ENCODE measurements at regions not wholly inside any gene's neighbourhood (a gene's known extent, or its start where the extent isn't known, plus 50 kb on each side); places are given as distances from the start of the nearest gene placed in this dataset.
"Not testable (repeated sequence)": the region's sequence is repeated elsewhere in the genome, so short reads cannot be mapped to it uniquely, and the experiment has no call there.

DNA sequence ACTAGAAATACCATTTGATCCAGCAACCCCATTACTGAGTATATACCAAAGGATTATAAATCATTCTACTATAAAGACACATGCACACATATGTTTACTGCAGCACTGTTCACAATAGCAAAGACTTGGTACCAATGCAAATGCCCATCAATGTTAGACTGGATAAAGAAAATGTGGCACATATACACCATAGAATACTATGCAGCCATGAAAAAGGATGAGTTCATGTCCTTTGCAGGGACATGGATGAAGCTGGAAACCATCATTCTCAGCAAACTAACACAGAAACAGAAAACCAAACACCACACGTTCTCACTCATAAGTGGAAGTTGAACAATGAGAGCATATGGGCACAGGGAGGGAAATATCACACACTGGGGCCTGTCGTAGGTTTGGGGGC is 106.0 kb downstream of the SPATA18 start:
- DNase-seq (ENCODE audit: low read depth), result not testable (repeated sequence)

DNA sequence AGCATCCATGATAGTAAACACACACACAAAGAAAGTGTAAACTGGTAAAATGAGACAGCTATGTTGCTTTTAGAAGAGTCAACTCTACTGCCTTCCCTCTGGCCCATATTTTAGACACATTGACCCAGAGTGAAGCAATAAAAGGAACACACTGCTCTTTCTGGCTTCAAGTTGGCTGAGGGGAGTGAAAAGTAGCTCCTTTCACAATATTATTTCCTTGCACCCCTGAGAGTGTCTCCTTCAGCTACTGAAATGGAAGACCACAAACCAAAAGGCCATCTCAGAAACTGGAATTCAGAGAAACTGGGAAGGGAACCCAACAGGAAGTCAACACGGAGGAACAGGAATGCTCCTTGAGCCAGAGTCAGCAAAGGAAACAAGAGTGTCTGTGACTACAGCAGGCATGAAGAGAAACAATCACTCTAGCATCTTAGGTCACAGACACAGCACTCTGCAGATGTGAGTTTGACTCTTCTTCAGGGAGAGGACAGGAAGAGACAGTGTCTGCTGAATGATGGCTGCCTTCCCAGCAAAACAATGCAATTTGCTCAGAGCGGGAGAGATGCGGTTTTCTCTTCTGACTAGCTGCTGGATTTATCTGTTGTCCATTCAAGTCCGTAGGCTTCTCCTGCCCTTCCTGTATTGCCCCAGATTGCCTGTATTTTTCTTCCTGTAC is 106.7 kb downstream of the SPATA18 start:
- no peak for DNase-seq (ENCODE audit: low read depth)

DNA sequence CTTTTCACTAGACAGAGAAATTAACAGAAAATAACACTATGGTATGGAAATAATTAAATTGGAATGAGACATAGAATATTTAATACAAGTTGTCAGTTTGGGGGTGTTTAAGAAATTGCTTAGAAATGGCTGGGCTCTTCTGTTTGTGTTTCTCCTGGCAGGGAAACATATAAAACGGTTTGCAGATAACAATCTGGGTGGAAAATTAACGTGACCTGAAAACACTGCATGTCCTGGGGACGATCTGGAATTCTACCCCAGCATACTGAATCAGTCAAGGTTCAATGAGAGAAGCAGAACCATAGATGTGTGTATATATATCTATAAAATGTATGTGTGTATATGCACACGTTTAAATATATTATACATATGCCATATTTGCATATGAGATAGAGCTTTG is 109.8 kb downstream of the SPATA18 start:
- DNase-seq (ENCODE audit: low read depth), result no peak

DNA sequence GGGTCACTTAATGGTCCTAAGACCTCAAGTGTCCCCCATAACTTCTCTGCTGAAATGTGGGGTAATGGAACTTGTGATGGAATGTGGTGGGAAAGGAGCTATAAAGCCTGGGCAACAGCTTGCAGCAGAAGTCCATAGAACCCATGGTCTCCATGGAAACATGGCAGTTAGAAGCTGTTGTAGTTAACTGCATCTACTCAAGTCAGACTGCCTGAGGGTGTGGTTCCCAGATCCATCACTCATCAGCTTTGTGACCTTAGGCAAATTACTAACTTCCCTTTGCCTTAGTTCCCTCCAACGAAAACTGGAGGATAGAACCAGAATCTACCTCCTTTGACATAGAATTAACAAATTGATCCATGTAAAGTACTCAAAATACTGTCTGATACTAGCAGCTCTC is 113.0 kb downstream of the SPATA18 start:
- no peak for DNase-seq (ENCODE audit: low read depth)

DNA sequence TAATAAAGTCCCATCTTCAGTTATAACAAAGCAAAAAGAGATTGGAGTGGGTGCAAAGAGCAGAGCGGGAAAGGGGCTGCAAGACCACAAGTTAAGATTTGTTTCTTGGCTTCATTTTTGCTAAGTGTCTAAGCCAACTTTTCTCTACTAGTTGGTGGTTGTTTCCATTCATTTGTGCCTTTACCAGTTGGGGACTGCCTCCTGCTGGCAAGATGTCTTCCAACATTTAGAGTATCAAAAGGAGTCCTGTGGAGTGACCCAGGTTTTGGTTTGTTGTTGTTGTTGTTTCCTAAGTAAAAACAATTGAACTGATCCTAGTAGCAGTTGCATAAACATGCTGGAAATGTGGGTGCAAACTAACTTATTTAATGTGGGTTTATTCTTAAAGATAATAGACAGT is 121.1 kb downstream of the SPATA18 start:
- DNase-seq (ENCODE audit: low read depth), result no peak

DNA sequence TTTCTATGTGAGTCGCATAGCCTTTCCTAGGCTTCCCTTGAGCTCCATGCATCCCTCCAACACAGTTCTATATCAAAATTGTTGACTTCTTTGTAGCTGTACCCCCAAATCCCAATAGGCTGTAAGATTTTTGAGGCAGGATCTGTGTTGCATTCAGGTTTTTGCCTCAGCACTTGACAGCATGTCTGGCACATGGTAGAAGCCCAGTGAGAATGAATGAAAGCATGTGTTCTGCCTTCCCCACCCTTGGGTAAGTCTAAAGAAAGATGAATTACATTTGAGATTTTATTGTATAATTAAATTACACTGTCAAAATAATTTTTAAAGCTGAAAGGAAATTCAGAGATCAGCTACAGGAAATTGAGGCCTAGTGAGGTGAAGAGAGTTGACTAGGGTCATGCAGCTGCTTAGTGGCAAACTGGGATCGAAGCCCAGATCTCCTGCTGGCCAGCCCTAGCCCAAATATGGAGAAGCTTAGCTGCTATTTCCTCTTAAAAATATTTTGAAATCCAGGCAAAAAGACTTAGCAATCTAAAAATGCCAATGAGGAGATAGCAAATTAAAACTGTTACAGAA is 122.5 kb downstream of the SPATA18 start:
- peak; percentile 21 for DNase-seq (ENCODE audit: low read depth)

DNA sequence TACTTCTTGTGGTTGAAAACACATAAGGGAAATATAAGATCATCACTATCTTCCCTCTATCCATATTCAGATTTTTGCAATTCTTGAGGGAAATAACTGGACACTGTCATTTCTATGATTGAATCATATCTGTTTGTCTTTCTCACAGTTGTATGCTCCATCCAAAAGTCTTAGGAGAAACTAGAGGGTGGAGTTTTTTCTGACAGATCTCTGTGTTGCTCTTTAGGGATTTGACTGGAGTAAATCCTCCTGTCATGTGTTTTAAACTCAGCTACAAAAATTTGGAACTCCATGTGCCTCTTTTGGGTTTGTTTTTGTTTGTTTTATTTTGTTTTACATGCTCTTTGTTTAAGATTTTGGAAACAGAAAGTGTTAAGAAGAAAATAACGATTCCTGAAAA is 136.5 kb downstream of the SPATA18 start:
- DNase-seq (ENCODE audit: low read depth), result no peak

DNA sequence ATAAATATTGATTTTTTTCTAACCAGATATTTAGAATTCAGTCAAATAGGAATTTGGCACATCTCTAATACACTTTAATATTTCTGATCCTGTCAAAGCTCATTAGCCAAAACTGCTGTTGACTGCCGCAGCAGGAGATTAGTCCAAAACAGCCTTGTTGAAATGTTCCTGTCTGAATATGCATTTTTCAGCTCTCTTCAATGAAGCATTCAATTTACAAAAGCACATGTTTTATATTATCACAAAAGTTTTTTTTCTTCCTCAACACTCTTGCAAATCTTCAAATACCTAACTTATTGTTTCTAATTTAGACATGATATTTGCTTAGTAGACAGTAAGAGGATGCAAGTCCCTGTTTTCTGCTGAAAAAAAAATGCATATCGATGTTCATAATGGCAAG is 140.9 kb downstream of the SPATA18 start:
- no peak for DNase-seq (ENCODE audit: low read depth)

DNA sequence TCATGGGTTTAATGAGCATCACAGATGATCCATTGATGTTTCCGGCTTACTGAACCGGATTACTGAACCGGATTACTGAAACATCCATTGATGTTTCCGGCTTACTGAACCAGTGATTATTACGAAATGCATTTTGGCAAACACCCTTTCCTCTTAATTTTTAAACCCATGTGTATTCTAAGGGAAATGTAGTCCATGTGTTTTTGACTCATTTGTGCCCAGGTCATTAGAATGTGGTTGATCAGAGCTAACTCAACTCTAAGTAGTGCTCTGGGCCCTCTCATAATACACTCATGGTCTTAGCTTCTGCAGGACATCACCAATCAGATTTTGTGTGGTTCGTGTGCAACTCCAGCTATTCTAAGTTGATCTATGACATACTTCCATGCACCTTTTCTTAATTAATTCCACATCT is 141.6 kb downstream of the SPATA18 start:
- DNase-seq (ENCODE audit: low read depth), result no peak

DNA sequence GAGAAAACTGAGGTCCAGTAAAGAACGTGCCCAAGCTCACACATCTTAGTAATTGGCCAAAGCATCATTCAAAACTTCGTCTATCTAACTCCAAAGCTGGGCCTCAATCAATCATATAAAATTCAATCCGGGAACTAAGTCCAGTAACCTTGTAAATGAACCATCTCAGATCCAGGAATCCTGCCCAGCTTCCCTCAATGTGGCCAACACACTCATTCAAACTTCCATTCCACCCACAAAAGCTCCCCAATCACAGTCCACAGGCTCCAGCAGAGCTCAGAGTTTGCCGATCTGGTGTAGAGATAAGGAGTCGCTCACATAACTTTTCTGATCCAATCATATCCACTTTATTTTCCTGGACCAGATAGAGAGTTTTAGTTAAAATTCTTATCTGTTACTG is 144.8 kb downstream of the SPATA18 start:
- DNase-seq (ENCODE audit: low read depth), result no peak

DNA sequence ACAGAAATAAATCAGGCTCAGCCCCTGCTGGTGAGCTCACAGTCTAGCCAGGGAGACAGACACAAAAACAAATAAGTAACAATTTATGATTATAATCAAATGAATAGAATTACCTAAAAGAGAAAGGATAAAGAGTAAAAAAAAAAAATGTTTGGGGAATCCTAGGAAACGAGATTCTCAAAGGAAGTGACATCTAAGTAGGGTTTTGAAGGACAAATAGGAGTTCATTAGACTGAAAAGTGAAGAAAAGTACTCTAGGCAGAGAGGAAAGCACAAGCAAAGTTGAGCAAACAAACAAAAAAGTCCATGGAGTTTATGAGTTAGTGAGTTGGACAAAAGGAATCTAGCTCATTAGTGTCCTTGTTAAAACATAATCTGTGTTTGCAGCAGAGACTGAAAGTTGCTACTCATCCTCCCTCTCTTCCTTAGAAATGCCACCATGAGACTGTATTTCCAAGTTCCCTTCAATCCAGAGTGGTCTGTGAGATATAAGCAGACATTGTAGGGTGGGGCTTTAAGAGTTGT is 145.6 kb downstream of the SPATA18 start:
- no peak for DNase-seq (ENCODE audit: low read depth)

DNA sequence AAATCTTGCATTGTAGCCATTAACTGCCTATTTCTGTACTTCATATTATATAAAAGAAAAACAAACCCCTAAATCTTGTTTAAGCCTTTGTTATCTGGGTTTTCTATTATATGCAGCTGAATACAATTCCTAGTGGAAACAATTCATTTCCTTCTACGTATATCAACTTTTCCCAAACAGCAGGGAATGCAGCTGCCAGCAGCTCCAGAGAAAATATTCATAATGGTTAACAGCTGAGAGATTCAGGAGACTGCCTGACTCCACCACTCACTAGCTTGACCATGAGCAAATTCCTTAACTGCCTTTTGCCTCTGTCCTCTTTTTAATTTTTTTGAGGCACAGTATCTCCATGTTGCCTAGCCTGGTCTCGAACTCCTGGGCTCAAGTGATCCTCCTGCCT is 146.2 kb downstream of the SPATA18 start:
- no peak for DNase-seq (ENCODE audit: low read depth)

DNA sequence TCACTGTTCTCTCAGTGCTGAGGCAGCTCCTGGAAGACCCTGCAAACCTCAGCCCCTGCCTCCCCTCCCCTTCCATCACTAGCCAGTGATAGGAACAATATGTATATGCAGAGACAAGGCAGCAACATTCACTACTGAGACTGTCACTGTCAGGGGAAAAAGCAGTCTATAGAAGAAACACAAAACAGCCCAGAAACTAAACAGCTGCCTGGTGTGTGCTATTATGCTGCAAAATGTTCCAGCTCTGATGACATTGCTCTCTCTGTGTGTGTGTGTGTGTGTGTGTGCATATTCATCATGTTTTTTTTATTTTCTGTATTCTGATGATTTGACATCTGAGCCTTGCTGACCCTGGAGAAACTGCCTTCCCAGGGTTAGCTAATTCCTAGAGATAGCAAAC is 147.2 kb downstream of the SPATA18 start:
- peak; percentile 2 for DNase-seq (ENCODE audit: low read depth)

DNA sequence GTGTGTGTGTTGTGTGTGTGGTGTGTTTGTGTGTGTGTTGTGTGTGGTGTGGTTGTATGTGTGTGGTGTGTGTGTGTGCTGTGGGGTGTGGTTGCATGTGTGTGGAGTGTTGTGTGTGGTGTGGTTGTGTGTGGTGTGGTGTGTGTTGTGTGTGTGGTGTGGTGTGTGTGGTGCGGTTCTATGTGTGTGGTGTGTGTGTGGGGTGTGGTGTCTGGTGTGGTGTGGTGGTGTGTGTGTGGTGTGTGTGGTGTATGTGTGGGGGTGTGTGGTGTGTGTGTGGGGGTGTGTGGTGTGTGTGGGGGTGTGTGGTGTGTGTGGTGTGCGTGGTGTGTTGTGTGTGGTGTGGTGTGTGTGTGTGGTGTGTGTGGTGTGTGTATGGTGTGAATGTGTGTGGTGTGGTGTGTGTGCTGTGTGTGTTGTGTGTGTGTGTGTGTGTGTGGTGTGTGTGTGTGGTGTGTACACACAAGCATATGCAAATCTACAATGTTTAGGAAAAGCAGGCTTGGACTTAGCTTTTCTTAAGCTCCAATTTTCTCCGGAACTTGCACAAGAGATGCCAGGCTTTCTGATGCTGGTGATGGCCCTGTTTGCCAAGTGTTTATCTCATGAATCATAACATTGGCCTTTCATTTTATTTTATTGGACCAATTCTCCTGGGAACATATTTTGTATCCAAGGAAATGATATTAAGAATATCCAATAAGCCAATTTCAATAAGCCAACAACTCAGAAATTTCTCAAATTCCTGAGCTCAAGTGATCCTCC is 148.7 kb downstream of the SPATA18 start:
- peak; percentile 47 for DNase-seq (ENCODE audit: low read depth)

DNA sequence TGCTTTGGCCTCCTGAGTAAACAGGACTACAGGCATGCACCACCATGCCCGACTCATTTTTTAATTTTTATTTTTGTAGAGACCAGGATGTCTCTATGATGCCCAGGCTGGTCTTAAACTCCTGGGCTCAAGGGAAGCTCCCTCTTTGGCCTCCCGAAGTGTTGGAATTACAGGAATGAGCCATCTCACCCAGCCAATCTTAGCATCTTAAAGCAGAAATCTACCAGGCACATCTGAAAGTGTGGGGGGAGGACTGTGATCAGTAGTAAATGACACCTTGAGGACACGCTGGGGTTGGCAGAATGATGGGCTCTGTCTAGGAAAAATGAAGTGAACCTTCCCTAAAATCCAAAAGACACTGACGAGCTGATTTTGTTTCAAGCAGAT is 149.2 kb downstream of the SPATA18 start:
- no peak for DNase-seq (ENCODE audit: low read depth)

DNA sequence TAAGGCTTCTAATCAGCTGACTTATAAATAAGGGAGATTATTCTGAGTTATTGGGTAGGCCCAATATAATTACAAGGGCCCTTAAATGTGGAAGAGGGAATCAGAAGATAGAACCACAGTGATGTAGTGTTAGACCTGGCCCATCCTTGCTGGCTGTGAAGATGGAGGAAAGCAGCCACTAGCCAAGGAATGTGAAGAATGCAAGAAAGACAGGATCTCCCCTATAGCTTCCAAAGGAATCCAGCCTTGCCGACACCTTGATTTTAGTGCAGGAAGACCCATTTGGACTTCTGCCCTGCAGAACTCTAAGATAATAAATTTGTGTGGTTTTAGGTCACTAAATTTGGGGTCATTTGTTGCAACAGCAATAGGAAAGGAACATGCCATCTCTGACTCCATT is 150.6 kb downstream of the SPATA18 start:
- DNase-seq (ENCODE audit: low read depth), result no peak

DNA sequence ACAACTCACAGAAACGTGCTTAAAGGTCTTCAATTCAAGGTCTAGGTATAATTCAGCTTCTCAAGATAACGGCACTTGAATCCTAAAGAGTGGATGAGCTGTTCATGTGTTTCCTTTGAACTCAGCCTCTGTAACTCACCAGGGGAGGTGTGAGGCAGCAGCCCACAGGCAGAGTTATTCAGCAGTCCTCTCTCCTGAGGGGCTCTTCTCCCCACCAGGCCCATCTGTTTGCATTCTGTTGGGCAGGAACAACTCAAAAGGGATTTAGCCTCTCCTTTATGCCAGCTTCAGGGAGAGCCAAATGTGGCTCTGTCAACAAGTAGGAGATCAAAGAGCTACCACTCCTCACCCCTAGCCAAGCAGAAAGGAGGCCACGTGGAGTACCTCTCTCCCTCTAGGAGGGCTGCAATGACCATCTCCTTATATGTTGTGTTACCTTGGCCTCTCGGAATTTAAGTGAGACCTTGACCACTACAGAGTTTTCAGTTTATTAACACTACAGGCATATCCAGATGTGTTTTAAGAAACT is 151.2 kb downstream of the SPATA18 start:
- no peak for DNase-seq (ENCODE audit: low read depth)

DNA sequence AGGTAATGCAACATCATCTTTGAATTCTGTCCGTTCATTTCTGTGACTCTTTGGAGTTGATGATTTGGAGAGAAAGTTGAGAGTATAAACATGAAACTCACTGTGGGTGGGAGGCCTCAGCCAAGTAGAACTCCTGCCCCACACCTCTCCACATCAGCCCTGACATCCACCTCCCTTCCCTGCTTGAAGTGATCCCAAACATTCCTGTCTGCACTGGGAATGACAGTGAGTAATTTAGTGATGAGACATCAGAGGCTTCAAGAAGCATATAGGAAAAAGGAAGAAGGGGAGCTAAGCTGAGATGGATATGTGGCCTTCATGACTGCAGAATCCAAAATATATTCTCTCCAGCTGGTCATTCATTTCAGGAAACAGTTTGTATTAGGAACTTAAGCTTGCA is 151.8 kb downstream of the SPATA18 start:
- DNase-seq (ENCODE audit: low read depth), result no peak

DNA sequence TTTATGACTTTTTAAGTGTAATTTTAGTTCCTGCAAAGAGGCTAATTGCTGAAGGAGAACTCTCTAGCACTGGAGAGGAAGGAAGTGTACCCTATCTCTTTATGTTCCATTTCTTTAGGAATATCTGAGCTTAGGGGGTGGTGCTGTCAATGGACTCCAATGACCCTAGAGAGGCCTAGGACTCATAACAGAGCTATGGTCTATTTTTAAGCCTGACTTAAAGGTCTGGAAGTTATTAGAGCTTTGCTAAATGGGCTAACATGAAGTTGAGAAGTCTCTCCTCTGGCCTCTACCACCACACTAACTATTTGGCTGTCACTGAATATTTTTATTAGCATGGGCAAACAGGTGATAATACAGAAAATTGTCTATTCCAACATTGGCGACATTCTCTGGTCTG is 152.2 kb downstream of the SPATA18 start:
- DNase-seq (ENCODE audit: low read depth), result no peak

DNA sequence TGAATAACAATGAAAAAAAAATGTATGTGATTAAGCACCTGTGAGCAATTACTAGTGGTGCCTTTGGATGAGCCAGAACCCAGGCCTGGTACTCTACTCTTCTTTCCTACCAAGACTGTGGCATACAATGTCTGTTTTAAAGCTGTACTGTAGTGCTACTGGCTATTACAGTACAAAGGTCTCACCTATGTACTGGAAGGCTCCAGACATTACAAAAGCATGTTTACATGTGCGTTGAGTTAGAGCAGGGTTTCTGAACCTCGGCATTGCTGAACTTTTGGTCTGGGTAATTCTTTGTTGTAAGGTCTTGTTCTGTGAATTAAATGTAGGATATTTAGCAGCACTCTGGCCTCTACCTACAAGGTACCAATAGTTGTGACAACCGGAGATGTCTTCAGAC is 153.8 kb downstream of the SPATA18 start:
- DNase-seq (ENCODE audit: low read depth), result no peak

DNA sequence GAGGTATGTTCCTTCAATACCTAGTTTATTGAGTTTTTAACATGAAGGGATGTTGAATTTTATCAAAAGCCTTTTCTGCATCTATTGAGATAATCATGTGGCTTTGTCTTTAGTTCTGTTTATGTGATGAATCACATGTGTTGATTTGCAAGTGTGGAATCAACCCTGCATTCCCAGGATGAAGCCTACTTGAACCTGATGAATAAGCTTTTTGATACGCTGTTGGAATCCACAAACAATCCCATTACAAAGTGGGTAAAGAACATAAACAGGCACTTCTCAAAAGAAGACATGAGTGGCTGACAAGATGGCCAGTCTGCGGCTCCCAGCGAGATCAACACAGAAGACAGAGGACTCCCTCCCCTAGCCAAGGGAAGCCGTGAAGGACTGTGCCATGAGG is 156.0 kb downstream of the SPATA18 start:
- DNase-seq (ENCODE audit: low read depth), result not testable (repeated sequence)

DNA sequence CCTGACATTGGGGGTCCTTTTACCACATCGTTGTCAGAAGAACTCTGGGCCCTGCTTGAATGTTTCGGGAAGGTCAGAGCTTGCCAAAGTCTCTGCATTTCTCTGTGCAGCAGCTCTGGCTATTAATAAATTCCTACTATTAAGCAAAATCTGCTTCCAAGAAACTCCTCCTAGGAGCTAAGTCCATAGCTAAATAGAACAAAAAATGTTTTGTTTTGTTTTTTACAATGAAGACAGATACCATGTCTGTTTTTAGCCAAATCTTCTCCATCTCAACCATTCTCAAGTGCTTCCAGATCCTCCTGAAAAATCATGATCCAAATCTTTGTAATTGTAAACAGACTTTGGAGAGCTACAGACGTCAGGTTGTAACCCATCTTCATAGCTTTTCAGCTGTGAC is 161.6 kb downstream of the SPATA18 start:
- no peak for DNase-seq (ENCODE audit: low read depth)

DNA sequence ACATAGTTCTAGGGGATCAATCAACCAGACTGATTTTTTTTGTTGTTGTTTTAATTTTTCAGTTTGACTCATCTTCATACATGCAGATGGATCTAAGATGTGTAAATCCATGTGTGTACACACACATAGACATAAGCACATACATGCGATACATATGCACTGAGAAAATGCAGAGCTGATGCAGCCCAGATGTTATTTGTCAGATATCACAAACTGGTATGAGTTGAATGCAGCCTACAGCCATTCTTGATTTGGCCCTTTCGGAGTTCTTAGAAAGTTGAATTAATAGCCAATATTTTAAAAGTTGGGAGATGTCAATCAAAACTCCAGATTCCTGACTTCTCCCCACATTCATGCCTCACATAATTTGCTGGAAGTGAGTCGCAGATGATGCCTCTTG is 180.4 kb downstream of the SPATA18 start:
- DNase-seq (ENCODE audit: low read depth), result no peak
